DMS 273 (cell line): ENCODE measurements at regions not wholly inside any gene's neighbourhood (a gene's known extent, or its start where the extent isn't known, plus 50 kb on each side); places are given as distances from the start of the nearest gene placed in this dataset.
"Not testable (repeated sequence)": the region's sequence is repeated elsewhere in the genome, so short reads cannot be mapped to it uniquely, and the experiment has no call there.

ENCODE experiments used
- DNase-seq: peaks from one replicate; lab custom pipeline; 2025; ENCODE audit not compliant: unreplicated experiment; lab: John Stamatoyannopoulos, UW

DNA sequence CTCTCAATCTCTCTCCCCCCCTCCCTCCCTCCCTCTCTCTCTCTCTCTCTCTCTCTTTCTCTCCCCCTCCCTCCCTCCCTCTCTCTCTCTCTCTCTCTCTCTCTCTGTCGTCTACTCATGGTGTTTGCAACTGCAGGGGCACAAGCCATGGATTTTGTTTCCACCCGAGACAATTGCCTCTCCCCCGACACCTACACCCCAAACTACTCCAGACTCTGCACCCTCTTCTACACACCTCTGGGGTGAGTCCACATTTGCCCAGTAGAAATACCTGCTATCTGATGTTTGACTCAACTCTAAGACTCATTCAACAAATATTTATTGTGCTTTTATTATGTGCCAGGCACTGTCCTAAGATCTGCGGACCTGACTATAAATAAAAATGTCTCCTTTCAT is 93.7 kb downstream of the TMEM17 start:
- no peak for DNase-seq

DNA sequence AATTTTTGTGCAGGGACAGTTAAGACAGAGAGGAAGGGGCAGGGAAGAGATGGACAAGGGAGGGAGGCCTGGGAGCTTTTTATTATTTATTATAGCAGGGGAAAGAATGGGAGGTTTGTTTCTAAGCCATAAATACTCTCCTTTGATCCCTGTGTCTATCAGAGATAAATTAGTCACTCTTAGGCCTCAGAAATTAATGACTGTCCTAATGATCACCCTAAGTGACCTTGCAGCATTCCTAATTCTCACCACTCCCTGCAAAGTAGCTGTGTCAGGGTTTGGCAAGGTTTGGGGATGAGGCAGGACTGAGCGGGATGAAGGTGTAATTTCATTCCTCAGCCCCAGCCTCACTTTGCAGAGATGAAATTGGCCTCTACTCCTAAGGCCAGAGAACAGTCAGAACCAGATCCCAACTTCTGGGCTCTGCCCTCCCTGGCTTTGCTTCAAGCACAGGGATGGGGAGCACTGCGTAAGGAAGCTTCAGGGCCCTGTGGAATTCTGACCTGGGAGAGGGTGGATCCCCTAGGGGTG is 95.0 kb downstream of the TMEM17 start:
- DNase-seq: no peak

DNA sequence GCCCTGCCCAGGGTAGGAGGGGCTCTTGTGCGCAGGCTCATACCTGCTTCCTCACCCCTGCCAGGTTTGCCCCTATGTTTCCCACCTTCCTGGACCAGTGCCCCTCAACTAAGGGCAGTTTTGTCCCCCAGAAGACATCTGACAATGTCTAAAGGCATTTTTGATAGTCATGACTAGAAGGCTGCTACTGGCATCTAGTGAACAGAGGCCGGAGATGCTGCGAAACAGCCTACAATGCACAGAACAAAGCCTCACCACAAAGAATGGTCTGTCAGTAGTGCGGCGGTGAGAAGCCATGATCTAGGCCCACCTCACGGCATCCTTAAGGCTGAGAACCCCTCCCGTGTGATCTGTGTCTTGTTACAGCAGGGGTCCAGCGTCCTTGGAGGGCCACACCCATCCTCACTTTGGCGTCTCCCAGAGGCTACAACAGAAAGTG is 96.0 kb downstream of the TMEM17 start:
- DNase-seq: peak; percentile 14

DNA sequence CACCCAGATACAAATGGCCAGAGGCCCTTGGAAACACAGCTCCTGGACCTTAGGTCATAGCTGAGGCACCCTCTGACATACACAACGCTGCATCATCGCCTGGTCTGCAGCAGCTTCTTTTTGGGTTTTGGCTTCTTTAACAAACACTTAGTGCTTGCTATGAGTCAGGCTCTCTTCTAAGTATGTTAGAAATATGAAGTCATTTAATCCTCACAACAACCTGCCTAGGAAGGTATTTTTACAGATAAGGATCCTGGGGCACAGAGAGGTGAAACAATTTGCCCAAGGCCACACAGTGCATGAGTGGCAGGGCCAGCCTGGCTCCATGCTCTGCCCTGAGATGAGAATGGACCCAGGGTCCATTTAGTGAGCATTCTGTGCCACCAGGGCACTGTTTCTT is 96.6 kb downstream of the TMEM17 start:
- no peak for DNase-seq

DNA sequence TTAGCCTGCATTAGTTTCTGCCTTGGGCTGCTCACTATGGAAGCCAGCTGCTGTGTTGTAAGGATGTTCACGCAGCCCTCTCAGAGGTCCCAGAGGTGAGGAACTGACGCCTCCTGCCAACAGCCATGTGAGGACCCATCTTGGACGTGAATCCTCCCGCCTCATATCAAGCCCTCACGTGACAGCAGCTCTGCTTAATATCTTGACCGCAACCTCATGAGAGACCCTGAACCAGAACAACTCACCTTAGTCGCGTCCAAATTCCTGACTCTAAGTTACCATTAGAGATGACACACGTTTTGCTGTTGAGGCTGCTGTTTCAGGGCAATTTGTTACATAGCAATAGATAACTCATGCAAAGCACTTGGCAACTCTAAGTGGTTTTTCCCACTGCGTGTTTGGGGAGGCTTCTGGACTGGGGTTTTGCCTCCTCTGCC is 97.7 kb downstream of the TMEM17 start:
- DNase-seq: no peak

DNA sequence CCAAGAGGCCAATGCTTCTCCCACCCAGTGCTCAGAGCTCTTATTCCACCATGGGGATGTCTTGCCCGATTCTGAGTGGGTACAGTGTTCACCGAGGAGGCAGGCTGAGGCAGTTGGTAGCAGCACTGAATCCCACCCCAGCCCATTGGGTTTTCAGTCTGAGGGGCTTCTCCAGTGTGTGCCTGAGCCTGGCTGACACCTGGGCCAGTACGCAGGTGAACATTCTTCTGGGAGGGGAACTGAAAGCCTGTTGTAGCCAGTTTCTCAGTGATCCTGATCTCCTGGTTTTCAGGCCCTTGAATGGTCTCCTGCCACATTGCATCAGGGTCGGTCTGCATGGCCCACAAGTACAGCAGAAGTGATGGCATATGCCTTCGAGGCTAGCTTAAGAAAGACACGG is 98.2 kb downstream of the TMEM17 start:
- no peak for DNase-seq

DNA sequence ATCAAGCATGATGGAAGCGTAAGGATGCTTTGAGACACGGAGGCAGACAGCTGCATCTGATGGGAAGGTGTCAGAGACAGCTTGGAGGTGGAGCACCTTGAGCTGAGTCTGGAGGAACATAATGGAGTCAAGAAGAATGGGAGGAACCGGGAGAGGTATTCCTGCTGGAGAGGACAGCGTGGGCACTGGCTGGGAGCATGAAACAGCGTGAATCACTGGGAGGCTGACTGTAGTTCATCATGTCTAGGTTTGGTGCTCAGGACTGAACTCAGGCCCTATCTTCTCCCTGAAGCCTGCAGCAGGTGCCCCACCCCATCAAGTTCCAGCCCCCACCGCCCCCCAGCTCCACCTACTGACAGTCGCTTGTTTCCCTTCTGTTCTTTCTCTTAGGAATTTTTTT is 98.6 kb downstream of the TMEM17 start:
- no peak for DNase-seq

DNA sequence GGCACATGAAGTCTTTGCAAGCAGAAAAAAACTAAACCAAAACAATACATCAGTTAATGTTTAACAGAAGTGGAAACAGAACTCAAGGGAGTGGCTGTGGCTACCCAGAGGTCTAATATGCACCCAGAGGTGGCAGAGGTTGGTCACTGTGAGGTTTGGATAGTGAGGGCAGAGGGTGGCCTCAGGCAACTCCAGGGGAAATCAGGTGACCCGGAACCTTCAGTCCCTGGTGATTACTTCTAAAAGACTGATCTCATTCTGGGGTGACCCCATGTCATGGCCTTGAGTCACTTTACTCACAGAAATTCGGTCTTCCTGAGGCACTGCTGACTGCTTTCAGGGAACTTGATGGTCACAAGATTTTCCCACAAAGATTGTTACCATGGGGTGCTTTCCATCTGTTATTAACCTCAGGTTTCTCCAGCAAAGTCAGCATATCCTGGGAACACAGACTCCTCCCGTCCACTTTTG is 99.4 kb downstream of the TMEM17 start:
- DNase-seq: no peak

DNA sequence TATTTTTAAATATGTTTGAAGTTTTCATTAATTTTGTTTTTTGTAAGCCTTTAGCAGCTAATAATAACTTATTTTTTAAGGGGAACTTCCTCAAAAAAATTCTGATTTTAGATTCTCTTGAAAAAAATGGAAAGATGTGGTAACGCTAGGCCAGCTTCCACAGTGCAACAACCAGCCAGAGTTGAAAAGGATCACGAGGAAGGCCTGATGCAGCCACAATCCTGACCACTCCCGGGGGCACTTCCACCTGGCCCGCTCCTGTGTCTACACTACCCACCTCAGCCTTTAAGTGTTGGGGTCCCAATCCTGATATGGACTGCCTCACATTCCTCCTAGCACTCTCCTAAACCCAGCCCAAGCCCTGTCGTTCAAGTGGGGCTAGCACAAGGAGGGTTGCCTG is 101.1 kb downstream of the TMEM17 start:
- no peak for DNase-seq

DNA sequence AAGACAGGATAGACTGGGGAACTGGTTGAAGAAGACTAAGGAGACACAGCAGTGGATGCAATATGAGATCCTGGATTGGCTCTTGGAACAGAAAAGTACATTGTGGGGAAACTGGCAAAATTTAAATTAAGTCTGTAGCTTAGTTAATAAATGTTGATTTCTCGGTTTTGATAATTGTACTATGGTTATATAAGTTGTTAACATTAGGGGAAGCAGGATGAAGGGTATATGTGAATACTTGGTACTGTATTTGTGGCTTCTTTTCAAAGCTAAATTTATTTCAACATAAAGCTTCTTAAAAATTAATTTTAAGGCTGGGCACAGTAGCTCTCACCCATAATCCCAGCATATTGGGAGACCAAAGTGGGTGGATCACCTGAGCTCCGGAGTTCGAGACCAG is 103.8 kb downstream of the TMEM17 start:
- no peak for DNase-seq

DNA sequence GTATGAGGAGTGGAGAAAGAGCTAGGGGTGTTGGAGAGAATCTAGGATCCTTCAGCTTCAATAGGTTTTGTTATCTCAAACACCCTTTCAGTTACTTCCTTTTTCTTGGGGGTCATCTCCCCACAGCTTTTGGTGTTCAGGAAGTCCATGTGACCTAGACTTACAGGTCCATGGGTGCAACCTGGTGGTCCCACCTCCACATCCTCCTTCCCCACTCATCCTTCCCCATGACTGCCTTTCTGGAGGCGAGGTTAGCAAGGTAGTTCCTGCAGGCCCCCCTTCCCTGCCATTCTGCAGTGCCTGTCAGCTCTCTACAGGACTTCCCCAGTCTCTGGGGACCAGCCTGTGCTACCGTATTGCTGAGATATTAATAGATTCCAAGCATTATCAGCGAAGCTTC is 107.6 kb downstream of the TMEM17 start:
- no peak for DNase-seq

DNA sequence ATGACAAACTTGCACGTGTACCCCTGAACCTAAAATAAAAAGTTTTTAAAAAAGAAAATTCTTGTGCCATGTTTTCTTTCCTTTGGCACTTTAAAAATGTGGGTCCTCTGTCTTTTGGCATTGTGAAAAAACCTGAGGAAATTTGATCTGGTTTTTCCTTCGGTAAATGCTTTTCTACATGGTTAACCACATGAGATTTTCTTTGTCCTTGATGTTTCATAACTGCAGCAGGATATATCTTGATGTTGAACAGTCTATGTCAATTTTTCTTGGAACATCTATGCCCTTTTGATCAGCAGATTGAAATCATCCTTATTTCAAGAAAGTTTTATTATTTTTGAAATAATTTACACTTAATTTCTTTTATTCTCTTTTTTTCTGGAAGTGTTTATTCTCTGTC is 109.1 kb downstream of the TMEM17 start:
- DNase-seq: no peak

DNA sequence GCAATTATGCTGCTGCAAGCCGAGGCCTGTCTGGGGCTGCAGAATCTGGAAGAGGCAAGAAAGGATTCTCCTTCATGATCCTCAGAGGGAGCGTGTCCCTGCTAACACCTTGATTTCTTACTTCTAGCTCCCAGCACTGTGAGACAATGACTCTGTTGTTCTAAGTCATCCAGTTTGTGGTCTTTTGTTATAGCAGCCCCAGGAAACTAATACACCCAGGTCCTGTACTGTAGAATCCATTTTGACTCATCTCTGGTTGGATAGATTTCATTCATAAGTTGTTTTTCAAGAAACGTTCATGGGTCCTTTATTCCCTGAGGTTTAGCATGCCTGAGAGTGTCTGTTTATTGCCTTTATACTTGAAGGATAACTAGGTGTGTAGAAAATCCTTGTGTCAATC is 112.7 kb downstream of the TMEM17 start:
- DNase-seq: no peak

DNA sequence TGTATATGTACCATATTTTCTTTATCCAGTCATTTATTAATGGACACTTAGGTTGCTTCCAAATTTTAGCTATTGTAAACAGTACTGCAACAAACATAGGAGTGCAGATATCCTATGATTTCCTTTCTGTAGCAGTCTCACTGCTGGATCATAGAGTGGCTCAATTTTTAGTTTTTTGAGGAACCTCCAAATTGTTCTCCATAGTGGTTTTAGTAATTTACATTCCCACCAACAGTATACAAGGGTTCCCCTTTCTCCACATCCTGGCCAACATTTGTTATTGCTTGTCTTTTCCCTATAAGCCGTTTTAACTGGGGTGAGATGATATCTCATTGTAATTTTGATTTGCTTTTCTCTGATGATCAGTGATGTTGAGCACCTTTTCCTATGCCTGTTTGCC is 114.3 kb downstream of the TMEM17 start:
- no peak for DNase-seq

DNA sequence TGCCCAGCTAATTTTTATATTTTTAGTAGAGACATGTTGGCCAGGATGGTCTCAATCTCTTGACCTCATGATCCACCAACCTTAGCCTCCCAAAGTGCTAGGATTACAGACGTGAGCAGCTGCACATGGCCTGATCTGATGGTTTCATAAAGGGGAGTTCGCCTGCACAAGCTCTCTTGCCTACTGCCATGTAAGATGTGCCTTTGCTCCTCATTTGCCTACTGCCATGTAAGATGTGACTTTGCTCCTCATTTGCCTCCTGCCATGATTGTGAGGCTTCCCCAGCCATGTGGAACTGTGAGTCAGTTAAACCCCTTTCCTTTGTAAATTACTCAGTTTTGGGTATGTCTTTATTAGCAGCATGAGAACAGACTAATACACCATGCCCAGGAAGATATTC is 119.6 kb downstream of the TMEM17 start:
- DNase-seq: not testable (repeated sequence)

DNA sequence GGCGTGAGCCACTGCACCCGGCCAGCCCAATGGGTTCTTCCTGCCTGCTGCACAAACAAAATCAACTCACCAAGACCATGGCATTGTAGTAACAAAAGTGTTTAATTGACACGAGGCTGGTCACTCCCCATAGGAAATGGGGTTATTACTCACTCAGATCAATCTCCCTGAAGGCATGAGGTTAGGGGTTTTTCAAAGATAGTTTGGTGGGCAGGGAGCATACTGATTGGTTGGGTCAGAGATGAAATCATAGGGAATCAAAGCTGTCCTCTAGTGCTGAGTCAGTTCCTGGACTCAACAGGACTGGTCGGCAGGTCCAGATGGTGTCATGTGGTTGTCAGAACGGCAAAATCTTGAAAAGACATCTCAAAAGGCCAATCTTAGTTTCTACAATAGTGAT is 122.1 kb downstream of the TMEM17 start:
- no peak for DNase-seq

DNA sequence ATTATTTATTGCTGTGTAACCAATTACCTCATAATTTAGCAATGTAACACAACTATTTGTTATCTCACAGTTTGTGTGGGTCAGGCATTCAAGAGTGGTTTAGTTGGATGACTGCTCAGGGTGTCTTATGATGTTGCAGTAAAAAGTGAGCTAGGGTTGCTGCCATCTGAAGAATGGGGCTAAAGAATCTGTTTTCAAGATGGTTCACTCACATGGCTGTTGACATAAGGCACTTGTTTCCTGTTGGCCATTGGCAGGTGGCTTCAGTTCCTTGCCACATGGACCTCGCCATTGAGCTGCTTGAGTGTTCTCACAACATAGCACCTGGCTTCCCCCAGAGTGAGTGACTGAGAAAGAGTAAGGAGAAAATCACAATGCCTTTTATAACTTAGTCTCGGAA is 123.2 kb downstream of the TMEM17 start:
- DNase-seq: no peak

DNA sequence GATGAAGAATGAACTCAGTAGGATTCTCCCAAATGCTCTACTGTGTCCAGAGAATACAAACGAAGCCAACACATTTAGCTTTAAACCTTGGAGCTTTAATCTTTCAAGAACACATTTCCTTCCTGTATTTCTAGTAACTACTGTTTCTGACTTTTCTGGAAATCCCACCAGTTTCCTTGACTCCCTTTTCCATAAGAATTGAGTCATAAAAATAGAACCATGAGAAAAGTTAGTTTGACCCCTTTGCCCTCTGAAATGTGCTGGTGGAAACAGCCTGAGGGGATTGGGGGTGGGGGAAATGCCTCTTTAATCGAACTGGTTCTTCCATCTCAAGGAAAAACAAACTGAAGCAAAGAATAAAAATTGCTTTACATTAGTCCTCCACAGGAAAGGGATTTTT is 123.9 kb downstream of the TMEM17 start:
- no peak for DNase-seq

DNA sequence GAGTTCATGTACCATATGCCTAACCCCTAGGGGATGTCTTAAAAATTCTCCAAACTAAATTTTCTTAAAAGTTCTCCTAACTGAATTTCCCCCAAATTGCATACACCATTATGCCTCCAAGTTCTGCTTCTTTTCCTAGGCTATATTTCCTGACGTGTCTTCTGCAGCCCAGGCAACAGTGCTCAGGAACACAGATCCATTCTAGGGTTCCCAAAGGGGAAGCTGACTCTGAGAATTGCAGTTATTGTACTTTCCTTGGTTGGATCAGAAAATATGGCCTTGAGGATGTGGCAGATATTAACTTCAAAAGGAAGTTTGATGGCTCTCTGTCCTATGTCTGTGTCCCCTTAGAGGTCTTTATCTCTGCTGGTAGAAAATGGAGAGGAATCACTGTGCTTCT is 124.3 kb downstream of the TMEM17 start:
- no peak for DNase-seq

DNA sequence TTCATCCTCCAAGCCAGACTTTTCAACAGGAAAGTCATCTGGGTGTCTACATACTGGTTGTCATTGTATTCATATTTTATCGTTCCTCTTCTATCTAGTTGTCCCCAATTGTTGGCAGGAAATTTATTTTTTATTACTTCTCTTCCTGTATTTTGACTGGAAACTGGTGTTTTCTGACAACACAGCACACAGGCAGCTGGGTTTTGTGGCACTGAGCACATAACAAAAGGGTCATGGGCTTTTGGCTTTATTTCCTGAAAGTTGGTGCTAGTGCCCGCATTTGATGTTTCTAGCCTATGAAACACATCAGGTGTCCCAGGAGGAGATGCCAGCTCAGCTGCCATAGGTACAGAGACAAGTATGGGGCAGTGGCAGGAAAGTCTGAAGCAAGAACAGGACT is 126.4 kb downstream of the TMEM17 start:
- DNase-seq: no peak

DNA sequence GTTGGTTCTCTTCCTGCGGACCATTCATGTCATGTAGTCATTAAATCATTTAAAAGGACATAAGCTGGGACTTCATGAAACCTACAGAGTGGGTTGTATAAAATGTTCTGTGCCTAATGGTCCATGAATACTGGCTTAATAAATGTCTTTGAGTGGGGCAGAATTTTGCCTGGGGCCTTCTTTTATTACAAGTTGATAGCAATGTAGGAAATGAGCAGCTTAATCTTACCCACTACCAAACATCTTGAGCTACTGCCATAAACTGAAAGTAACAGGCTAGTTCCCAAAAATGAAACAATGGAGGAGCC is 130.9 kb downstream of the TMEM17 start:
- DNase-seq: no peak

DNA sequence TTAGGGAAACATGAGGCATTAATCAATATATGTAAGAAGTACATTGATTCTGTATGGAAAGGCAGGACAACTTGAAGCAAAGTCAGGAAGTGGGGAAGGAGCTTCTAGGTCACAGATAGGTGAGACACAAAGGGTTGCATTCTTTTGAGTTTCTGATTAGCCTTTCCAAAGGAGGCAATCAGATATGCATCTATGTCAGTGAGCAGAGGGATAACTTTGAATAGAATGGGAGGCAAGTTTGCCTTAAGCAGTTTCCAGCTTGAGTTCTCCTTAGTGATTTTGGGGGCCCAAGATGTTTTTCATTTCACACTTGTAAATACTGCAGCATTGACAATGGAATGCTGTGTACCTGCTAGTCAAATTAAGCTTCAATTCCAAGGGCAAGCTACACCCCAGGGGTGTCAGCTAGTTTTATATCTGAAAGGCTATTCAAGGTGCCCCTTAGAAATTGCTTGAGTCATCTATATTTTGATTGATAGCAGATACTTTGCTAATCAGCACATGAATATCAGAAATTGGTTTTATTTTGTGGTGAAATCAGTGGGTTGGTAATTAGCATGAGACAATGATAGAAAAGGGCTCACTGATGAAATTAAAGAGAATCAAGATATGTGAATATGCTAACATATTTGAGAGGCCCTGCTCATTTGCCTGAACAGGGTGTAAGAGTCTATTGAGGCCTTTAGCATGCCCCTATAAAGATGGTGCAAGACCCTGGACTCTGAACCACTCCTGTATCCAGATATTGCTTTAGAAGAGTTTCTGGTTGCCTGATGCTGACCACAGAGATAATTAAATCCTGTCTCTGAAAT is 131.5 kb downstream of the TMEM17 start:
- DNase-seq: no peak

DNA sequence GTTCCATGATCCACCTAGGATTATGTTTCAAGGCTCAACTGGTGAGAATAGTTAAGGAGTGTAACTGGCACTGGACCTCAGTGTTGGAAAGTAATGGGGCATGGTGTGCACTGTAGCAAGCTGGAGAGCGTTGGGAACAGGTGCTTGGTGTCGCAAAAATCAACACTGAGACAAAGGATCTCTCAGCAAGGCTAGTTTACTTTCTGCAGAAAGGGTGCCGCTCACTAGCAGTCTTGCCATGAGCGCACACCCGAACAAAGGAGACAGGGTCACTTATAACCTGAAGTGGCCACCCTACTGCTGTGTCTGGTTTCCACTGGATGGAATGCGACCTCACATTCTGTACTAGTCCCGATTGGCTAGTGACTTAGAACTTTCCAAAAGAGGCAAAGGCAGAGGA is 133.2 kb downstream of the TMEM17 start:
- DNase-seq: no peak
